ENCODE measurements at regions not wholly inside any gene's neighbourhood (a gene's known extent, or its start where the extent isn't known, plus 50 kb on each side); places are given as distances from the start of the nearest gene placed in this dataset.

DNA sequence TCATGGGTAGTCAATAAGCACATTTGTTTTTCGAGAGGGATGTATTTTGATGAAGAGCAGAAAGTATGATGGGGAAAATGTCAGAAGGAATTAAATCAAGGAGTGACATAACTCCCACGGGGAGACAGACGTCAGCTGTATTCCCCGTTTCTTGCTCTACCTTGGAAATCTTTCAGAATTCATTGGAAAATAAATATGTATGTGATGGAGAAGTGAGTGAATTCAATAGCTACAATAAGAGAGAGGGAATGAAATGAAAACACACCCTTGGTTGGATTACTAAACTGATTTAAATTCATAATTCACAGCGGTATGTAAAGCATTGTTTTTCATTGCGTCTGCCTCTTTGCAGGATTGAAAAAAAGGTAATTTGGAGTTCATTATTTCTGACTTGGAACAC lies 209.7 kb upstream of the KLF4 start:
- no peak for DNase-seq (ENCODE audit: low read depth)
- H3K4me3 ChIP-seq (ENCODE audit: low read depth, low read length) = no peak overlapping the region
- TF ChIP-seq POLR2A (IDR thresholded peaks at IDR 0.05; ENCODE audit: extremely low read depth, insufficient read length) (no peak), MAX (IDR thresholded peaks at IDR 0.05; ENCODE audit: low read depth, low read length) (no peak), MYC (IDR thresholded peaks at IDR 0.05; ENCODE audit: low read depth, low read length) (no peak), CTCF (IDR thresholded peaks at IDR 0.05; ENCODE audit: low read depth, low read length) (no peak)

GRCh38 chr9:107698779-107699178 lies 209.2 kb upstream of the KLF4 start:
- TF ChIP-seq MAX (IDR thresholded peaks at IDR 0.05; ENCODE audit: low read depth, low read length) = no peak
- no peak for TF ChIP-seq POLR2A (IDR thresholded peaks at IDR 0.05; ENCODE audit: extremely low read depth, insufficient read length)
- no peak for TF ChIP-seq MYC (IDR thresholded peaks at IDR 0.05; ENCODE audit: low read depth, low read length)
- TF ChIP-seq CTCF (IDR thresholded peaks at IDR 0.05; ENCODE audit: low read depth, low read length) = no peak
- no peak overlapping the region for H3K4me3 ChIP-seq (ENCODE audit: low read depth, low read length)
- DNase-seq (ENCODE audit: low read depth) = no peak

- no peak overlapping the region for H3K4me3 ChIP-seq (ENCODE audit: low read depth, low read length)
- no peak for DNase-seq (ENCODE audit: low read depth)
- TF ChIP-seq CTCF (IDR thresholded peaks at IDR 0.05; ENCODE audit: low read depth, low read length) = no peak
- TF ChIP-seq POLR2A (IDR thresholded peaks at IDR 0.05; ENCODE audit: extremely low read depth, insufficient read length) = no peak
- no peak for TF ChIP-seq MYC (IDR thresholded peaks at IDR 0.05; ENCODE audit: low read depth, low read length)
- no peak for TF ChIP-seq MAX (IDR thresholded peaks at IDR 0.05; ENCODE audit: low read depth, low read length)
Measured at GRCh38 chr9:107696302-107696701, 206.7 kb upstream of the KLF4 start.

DNA sequence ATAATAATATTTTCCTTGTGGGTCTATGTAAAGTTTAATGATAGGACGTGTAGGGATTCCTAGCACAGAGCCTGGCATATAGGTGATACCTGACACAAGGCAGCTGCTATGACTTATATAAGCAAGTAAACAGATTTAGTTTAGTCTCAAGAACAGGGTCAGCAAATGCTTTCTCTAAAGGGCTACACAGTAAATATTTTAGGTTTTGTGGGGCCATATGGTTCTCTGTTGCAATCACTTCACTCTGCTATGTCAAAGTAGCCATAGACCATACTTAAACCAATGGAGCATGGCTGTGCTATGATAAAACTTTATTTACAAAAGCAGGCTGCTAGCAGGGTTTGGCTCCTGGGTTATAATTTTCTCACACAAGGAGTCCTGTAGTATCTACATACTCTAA lies 204.8 kb upstream of the KLF4 start:
- no peak for TF ChIP-seq MYC (IDR thresholded peaks at IDR 0.05; ENCODE audit: low read depth, low read length)
- no peak for TF ChIP-seq MAX (IDR thresholded peaks at IDR 0.05; ENCODE audit: low read depth, low read length)
- no peak for TF ChIP-seq CTCF (IDR thresholded peaks at IDR 0.05; ENCODE audit: low read depth, low read length)
- no peak for TF ChIP-seq POLR2A (IDR thresholded peaks at IDR 0.05; ENCODE audit: extremely low read depth, insufficient read length)
- H3K4me3 ChIP-seq (ENCODE audit: low read depth, low read length) = no peak overlapping the region
- no peak for DNase-seq (ENCODE audit: low read depth)

DNA sequence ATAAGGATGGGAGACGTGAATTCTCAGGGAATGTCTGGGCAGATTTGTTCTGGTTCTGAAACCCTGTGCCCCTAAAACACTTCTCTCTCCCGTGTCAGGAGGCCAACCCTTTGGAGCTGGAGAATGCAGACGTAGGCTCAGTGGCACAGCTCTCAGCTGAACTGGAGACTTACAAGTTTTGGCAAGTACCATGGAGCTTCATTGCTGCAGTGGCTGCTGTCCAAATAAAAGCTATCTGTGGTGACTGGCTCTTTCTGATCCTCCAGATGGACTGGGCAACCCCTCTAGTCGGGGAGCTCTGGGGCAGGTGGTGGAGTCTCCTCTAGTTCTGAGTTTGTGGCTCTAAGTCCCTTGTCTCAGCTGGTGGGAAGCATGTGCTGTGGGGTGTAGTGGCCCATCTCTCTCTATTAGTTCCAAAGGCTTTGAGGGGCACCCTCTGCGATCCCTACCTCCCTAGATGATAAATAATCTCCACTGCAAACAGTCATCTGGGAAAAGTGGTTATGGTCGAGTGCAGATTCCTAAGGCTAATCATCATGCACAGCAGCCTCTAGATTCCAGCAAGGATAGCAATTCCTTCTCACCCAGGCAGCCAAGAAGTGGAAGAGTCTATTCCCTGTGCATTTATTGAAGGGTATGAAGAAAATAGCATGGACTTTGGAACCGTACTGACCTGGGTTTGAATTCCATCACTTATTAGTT lies 204.2 kb upstream of the KLF4 start:
- H3K4me3 ChIP-seq (ENCODE audit: low read depth, low read length) = no peak overlapping the region
- DNase-seq (ENCODE audit: low read depth) = no peak
- TF ChIP-seq MAX (IDR thresholded peaks at IDR 0.05; ENCODE audit: low read depth, low read length) (no peak), POLR2A (IDR thresholded peaks at IDR 0.05; ENCODE audit: extremely low read depth, insufficient read length) (no peak), MYC (IDR thresholded peaks at IDR 0.05; ENCODE audit: low read depth, low read length) (no peak), CTCF (IDR thresholded peaks at IDR 0.05; ENCODE audit: low read depth, low read length) (no peak)
